Naive B cell (primary cell): ENCODE measurements at regions not wholly inside any gene's neighbourhood (a gene's known extent, or its start where the extent isn't known, plus 50 kb on each side); places are given as distances from the start of the nearest gene placed in this dataset.

Source experiments
- ATAC-seq, 2 donors: fragments of 150-1000 bp; cut with Tn5 transposase; 2 replicates each; pipeline ENCODE4 v1.10.0; 2021; ENCODE audit warnings: low read depth in 2 of 2, mild to moderate bottlenecking in 2 of 2, moderate library complexity in 2 of 2
- DNase-seq: peaks from one replicate; pipeline ENCODE4 v3.0.0; 2022
- H3K27ac Mint-ChIP-seq, 6 donors: one replicate each; pipeline ENCODE4 v1.8.0; 2020 to 2022; ENCODE audit warnings: mild to moderate bottlenecking in 6 of 6, mixed read lengths in 6 of 6, moderate library complexity in 5 of 6, inconsistent platforms in 2 of 6
- H3K27me3 Mint-ChIP-seq, 3 donors: one replicate each; pipeline ENCODE4 v1.8.0; 2021 to 2022; ENCODE audit warnings: mixed read lengths in 3 of 3, mild to moderate bottlenecking in 1 of 3
- H3K36me3 Mint-ChIP-seq, 2 donors: one replicate each; pipeline ENCODE4 v1.8.0; 2020 to 2022; ENCODE audit warnings: mixed read lengths in 2 of 2, inconsistent platforms in 1 of 2, mild to moderate bottlenecking in 1 of 2
- H3K4me1 Mint-ChIP-seq, 3 donors: one replicate each; pipeline ENCODE4 v1.8.0; 2020 to 2022; ENCODE audit warnings: mixed read lengths in 3 of 3, inconsistent platforms in 1 of 3, mild to moderate bottlenecking in 1 of 3, moderate library complexity in 1 of 3
- H3K4me3 Mint-ChIP-seq, 8 donors: one replicate each; pipeline ENCODE4 v1.8.0; 2020 to 2022; ENCODE audit warnings: mild to moderate bottlenecking in 8 of 8, mixed read lengths in 8 of 8, moderate library complexity in 8 of 8, inconsistent platforms in 2 of 8
- H3K9me3 Mint-ChIP-seq, 7 donors: one replicate each; pipeline ENCODE4 v1.8.0; 2020 to 2022; ENCODE audit warnings: mixed read lengths in 7 of 7, mild to moderate bottlenecking in 5 of 7, inconsistent platforms in 2 of 7, moderate library complexity in 1 of 7

- Mint-ChIP-seq H3K4me1 (no peaks in the 10 kb centered on the region), H3K4me3 (no peak overlapping the region), H3K9me3 (peaks cover 0 to 17% (median 3%) of the 10 kb centered on the region in 7 donors), H3K27ac (no peak overlapping the region), H3K27me3 (no peaks in the 10 kb centered on the region), H3K36me3 (no peaks in the 10 kb centered on the region)
- DNase-seq, result no peak
- no peak for ATAC-seq
Observed at GRCh38 chr2:5322396-5322795, 369.8 kb upstream of the SOX11 start.

GRCh38 chr2:5325523-5325922 lies 366.7 kb upstream of the SOX11 start:
- Mint-ChIP-seq H3K27ac (no peak overlapping the region), H3K27me3 (no peaks in the 10 kb centered on the region), H3K4me3 (no peak overlapping the region), H3K36me3 (no peaks in the 10 kb centered on the region), H3K4me1 (no peaks in the 10 kb centered on the region), H3K9me3 (peaks cover 0 to 13% (median 3%) of the 10 kb centered on the region in 7 donors)
- no peak for DNase-seq
- ATAC-seq, result no peak

DNA sequence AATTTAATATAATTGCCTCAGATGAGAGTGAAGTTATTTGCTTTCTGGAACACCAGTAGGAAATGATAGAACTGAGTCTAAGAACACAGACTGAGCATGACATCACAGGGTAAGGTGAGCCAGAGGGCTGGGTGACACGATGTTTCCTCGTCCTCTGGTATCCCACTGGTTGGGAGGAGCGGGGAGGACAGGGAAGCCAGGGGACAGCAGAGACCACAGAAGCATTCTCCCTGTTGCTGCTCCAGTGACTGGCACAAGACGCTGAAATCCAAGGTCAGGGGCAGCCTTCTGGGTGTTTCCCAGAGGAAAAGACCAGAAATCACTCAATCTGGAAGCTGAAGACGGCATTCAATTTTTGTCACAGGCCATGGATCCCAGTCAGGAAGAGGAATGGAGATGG lies 363.4 kb upstream of the SOX11 start:
- peak overlapping the region in 1 of 6 donors; percentile 56 for H3K27ac Mint-ChIP-seq
- H3K4me1 Mint-ChIP-seq, result no peaks in the 10 kb centered on the region
- DNase-seq, result no peak
- H3K36me3 Mint-ChIP-seq, result no peaks in the 10 kb centered on the region
- no peak overlapping the region for H3K4me3 Mint-ChIP-seq
- ATAC-seq, result no peak
- H3K9me3 Mint-ChIP-seq, result peaks cover 0 to 8% (median 3%) of the 10 kb centered on the region in 7 donors
- H3K27me3 Mint-ChIP-seq, result no peaks in the 10 kb centered on the region

- no peak for ATAC-seq
- H3K27me3 Mint-ChIP-seq, result peaks cover 0 to 4% (median 0%) of the 10 kb centered on the region in 3 donors
- peaks cover 0 to 10% (median 4%) of the 10 kb centered on the region in 7 donors for H3K9me3 Mint-ChIP-seq
- no peak overlapping the region for H3K4me3 Mint-ChIP-seq
- no peak for DNase-seq
- no peaks in the 10 kb centered on the region for H3K36me3 Mint-ChIP-seq
- no peak overlapping the region for H3K27ac Mint-ChIP-seq
- H3K4me1 Mint-ChIP-seq, result no peaks in the 10 kb centered on the region
Observed at GRCh38 chr2:5329763-5330162, 362.4 kb upstream of the SOX11 start.

- H3K36me3 Mint-ChIP-seq, result no peaks in the 10 kb centered on the region
- no peak overlapping the region for H3K27ac Mint-ChIP-seq
- H3K4me1 Mint-ChIP-seq, result no peaks in the 10 kb centered on the region
- peaks cover 0 to 4% (median 0%) of the 10 kb centered on the region in 3 donors for H3K27me3 Mint-ChIP-seq
- H3K4me3 Mint-ChIP-seq, result no peak overlapping the region
- no peak for ATAC-seq
- no peak for DNase-seq
- H3K9me3 Mint-ChIP-seq, result peaks cover 0 to 7% (median 2%) of the 10 kb centered on the region in 7 donors
Observed at GRCh38 chr2:5330961-5331360, 361.2 kb upstream of the SOX11 start.

GRCh38 chr2:5332925-5333324 lies 359.3 kb upstream of the SOX11 start:
- no peak for DNase-seq
- Mint-ChIP-seq H3K4me1 (no peaks in the 10 kb centered on the region), H3K27me3 (peaks cover 0 to 4% (median 0%) of the 10 kb centered on the region in 3 donors), H3K36me3 (no peaks in the 10 kb centered on the region), H3K9me3 (peaks cover 0 to 12% (median 0%) of the 10 kb centered on the region in 7 donors), H3K4me3 (no peak overlapping the region), H3K27ac (no peak overlapping the region)
- ATAC-seq, result no peak

- H3K36me3 Mint-ChIP-seq, result no peaks in the 10 kb centered on the region
- peaks cover 0 to 13% (median 3%) of the 10 kb centered on the region in 7 donors for H3K9me3 Mint-ChIP-seq
- no peaks in the 10 kb centered on the region for H3K4me1 Mint-ChIP-seq
- ATAC-seq (no peak), DNase-seq (no peak)
- H3K27me3 Mint-ChIP-seq, result no peaks in the 10 kb centered on the region
- no peak overlapping the region for H3K4me3 Mint-ChIP-seq
- no peak overlapping the region for H3K27ac Mint-ChIP-seq
Observed at GRCh38 chr2:5339473-5339872, 352.7 kb upstream of the SOX11 start.

DNA sequence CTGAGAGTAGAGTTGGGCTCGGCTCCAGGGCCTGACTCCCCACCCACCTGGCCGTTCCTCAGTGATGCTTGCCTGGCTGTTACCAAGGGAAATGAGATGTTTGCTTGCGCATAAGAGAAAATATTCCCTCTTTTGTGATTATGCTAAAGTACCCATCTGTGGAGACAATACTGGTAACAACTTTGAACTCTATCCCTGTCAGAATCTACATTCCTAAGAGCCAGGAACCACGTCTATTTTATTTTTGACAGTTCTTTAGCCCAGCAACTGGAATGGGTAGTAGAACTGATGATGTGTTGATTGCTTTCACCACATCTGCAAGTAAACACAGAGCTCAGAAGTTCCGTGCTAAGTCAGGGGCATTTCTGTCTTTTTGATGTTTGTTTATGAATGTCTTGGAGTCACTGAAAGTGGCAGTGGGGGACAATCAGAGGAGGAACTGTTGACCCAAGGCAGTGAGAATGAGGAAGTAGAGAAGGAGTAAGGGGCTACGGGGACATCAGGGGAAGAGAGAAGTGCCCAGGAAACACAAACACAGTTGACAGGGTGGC lies 348.3 kb upstream of the SOX11 start:
- Mint-ChIP-seq H3K27ac (no peak overlapping the region), H3K4me1 (no peaks in the 10 kb centered on the region), H3K36me3 (no peaks in the 10 kb centered on the region), H3K9me3 (peaks cover 0 to 5% (median 0%) of the 10 kb centered on the region in 7 donors), H3K4me3 (no peak overlapping the region), H3K27me3 (no peaks in the 10 kb centered on the region)
- DNase-seq (no peak), ATAC-seq (no peak)

- Mint-ChIP-seq H3K9me3 (peaks cover 0 to 2% (median 0%) of the 10 kb centered on the region in 7 donors), H3K4me1 (no peaks in the 10 kb centered on the region), H3K4me3 (no peak overlapping the region), H3K27ac (no peak overlapping the region), H3K36me3 (no peaks in the 10 kb centered on the region), H3K27me3 (no peaks in the 10 kb centered on the region)
- no peak for DNase-seq
- ATAC-seq, result no peak
Observed at GRCh38 chr2:5352286-5352685, 339.9 kb upstream of the SOX11 start.

DNA sequence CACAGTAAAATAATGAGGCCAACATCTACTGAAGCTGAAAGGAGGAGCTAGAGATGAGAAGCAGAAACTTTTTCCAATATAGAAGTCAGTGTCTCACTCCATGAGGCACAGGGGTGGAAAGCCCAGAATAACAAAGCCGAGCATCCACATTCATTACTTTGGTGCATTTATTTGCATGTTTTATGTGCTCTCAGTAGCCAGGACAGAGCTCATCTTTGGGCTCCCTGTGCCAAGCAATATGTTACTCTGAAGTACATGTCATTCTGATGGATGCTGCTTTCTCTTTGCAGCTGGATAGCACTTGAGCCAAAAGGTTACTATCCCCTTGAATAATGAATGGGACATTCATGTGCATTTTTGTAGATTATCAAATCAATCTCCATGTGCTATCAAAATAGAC lies 338.6 kb upstream of the SOX11 start:
- Mint-ChIP-seq H3K4me3 (no peak overlapping the region), H3K36me3 (no peaks in the 10 kb centered on the region), H3K27me3 (no peaks in the 10 kb centered on the region), H3K9me3 (peaks cover 0 to 2% (median under 1%) of the 10 kb centered on the region in 7 donors), H3K27ac (no peak overlapping the region), H3K4me1 (no peaks in the 10 kb centered on the region)
- ATAC-seq (no peak), DNase-seq (no peak)

DNA sequence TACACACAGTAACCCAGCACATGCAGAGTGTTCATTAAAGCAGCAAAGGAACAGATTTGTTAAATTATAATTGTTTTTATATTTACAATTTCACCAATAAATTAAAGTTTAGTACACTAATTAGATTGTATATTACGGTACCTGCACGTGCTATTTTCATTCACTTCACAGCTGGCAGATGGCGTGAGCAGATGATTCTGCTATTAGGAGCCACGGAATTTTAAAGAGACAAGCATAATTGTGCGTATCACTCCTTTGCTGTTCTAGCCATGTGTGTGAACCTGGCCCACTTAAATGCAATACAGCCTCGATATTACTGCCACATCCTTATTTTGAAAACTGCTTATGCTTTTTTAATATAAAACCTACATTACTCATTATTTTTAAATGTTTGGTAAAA lies 332.8 kb upstream of the SOX11 start:
- no peaks in the 10 kb centered on the region for H3K4me1 Mint-ChIP-seq
- no peak overlapping the region for H3K4me3 Mint-ChIP-seq
- peaks cover 0 to 4% (median 2%) of the 10 kb centered on the region in 7 donors for H3K9me3 Mint-ChIP-seq
- H3K36me3 Mint-ChIP-seq, result no peaks in the 10 kb centered on the region
- H3K27ac Mint-ChIP-seq, result no peak overlapping the region
- ATAC-seq, result no peak
- DNase-seq, result no peak
- H3K27me3 Mint-ChIP-seq, result no peaks in the 10 kb centered on the region

GRCh38 chr2:5360081-5360480 lies 332.1 kb upstream of the SOX11 start:
- Mint-ChIP-seq H3K4me3 (no peak overlapping the region), H3K36me3 (no peaks in the 10 kb centered on the region), H3K9me3 (peaks cover 0 to 4% (median 3%) of the 10 kb centered on the region in 7 donors), H3K27me3 (no peaks in the 10 kb centered on the region), H3K4me1 (no peaks in the 10 kb centered on the region), H3K27ac (no peak overlapping the region)
- ATAC-seq (no peak), DNase-seq (no peak)

DNA sequence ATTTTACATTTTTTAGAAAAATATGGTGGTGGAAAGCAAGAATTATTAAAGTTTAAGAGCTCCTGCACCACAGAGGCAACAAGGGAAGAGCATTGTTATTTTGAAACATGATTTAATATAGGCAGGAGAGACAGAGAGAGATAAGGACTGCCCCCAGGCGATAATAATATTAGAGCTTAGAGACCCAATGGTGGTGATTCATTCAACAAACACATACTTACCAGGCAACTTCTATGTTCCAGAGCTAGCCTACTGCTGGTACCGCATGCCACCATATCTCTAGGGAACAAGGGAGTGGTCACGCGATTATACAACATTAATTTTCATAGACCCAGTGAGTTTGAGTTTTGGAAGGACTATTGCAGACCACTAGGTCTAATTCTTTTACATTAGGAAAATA lies 327.8 kb upstream of the SOX11 start:
- Mint-ChIP-seq H3K27ac (no peak overlapping the region), H3K4me3 (no peak overlapping the region), H3K36me3 (no peaks in the 10 kb centered on the region), H3K4me1 (peaks cover 0 to 2% (median 0%) of the 10 kb centered on the region in 3 donors), H3K27me3 (no peaks in the 10 kb centered on the region), H3K9me3 (peaks cover 0 to 4% (median 0%) of the 10 kb centered on the region in 7 donors)
- no peak for DNase-seq
- no peak for ATAC-seq

DNA sequence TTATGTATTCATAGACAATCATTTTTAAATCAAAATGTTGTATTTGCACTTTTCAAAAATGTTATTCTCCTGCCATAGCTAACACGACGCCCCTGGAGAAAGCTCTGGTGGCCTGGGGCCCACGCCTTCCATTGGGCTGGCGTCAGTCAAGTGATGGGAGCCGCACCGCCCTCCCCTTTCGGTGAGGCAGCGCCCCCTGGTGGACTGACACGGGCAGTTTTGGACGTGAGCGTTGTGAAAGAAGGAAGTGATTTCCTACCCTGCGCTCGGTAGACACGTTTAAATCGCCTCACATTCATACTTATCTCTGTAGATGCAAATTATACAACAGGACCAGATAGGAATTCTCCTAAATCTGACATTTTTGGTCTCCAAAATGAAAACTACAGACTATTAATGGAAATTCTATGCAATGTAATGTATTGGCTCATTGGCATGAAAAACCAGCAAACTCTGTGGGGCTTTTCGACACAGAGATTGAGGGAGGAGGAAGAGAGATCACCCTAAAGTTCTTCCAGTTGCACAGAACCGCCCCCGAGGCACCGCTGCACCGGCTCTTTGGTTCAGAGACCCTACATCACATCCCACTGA lies 326.2 kb upstream of the SOX11 start:
- no peaks in the 10 kb centered on the region for H3K27me3 Mint-ChIP-seq
- DNase-seq, result peak; percentile 1
- H3K4me1 Mint-ChIP-seq, result peaks cover 0 to 2% (median 0%) of the 10 kb centered on the region in 3 donors
- H3K27ac Mint-ChIP-seq, result no peak overlapping the region
- ATAC-seq, result peak in 1 of 2 donors; percentile 27
- peaks cover 0 to 4% (median 0%) of the 10 kb centered on the region in 7 donors for H3K9me3 Mint-ChIP-seq
- no peak overlapping the region for H3K4me3 Mint-ChIP-seq
- no peaks in the 10 kb centered on the region for H3K36me3 Mint-ChIP-seq
